Loucy (cell line): ENCODE measurements at regions not wholly inside any gene's neighbourhood (a gene's known extent, or its start where the extent isn't known, plus 50 kb on each side); places are given as distances from the start of the nearest gene placed in this dataset.

ENCODE experiments used
- CTCF ChIP-seq: fragments of 200-600 bp; sonication (generic); conservative IDR thresholded peaks from 2 replicates; pipeline ENCODE4 v1.5.1; 2014; ENCODE audit warnings: mild to moderate bottlenecking, antibody characterized with exemption, low read length
- EZH2phosphoT487 ChIP-seq: fragments of 200-600 bp; IDR thresholded peaks from 2 replicates; pipeline ENCODE4 v1.6.1; 2018; ENCODE audit warnings: antibody characterized with exemption, mild to moderate bottlenecking, moderate library complexity, borderline replicate concordance

- TF ChIP-seq EZH2phosphoT487 (no peak), CTCF (no peak)
Observed at GRCh38 chr18:70961939-70962338, 673.1 kb downstream of the SOCS6 start.
